ENCODE measurements at regions not wholly inside any gene's neighbourhood (a gene's known extent, or its start where the extent isn't known, plus 50 kb on each side); places are given as distances from the start of the nearest gene placed in this dataset.

GRCh38 chr12:97745406-97746101, 282.9 kb downstream of the RMST start:
- no peak overlapping the region for H2AFZ ChIP-seq (ENCODE audit: low read length)
- no peaks in the 10 kb centered on the region for H3K79me2 ChIP-seq (ENCODE audit: insufficient read depth, low read length)
- no peaks in the 10 kb centered on the region for H3K27me3 ChIP-seq (ENCODE audit: insufficient read depth, low read length)
- H4K20me1 ChIP-seq (ENCODE audit: insufficient read depth, low read length) = no peaks in the 10 kb centered on the region
- H3K4me2 ChIP-seq (ENCODE audit: low read length) = no peak overlapping the region
- no peaks in the 10 kb centered on the region for H3K9me2 ChIP-seq (ENCODE audit: low read depth, low read length)
- no peak overlapping the region for H3K27ac ChIP-seq (ENCODE audit: low read depth, low read length, poor library complexity, severe bottlenecking)
- no peaks in the 10 kb centered on the region for H3K9me3 ChIP-seq (ENCODE audit: low read length)
- TF ChIP-seq EZH2 (IDR thresholded peaks at IDR 0.05; ENCODE audit: borderline replicate concordance, low read length) = no peak
- TF ChIP-seq, protein P1, sequence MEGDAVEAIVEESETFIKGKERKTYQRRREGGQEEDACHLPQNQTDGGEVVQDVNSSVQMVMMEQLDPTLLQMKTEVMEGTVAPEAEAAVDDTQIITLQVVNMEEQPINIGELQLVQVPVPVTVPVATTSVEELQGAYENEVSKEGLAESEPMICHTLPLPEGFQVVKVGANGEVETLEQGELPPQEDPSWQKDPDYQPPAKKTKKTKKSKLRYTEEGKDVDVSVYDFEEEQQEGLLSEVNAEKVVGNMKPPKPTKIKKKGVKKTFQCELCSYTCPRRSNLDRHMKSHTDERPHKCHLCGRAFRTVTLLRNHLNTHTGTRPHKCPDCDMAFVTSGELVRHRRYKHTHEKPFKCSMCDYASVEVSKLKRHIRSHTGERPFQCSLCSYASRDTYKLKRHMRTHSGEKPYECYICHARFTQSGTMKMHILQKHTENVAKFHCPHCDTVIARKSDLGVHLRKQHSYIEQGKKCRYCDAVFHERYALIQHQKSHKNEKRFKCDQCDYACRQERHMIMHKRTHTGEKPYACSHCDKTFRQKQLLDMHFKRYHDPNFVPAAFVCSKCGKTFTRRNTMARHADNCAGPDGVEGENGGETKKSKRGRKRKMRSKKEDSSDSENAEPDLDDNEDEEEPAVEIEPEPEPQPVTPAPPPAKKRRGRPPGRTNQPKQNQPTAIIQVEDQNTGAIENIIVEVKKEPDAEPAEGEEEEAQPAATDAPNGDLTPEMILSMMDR (IDR thresholded peaks at IDR 0.05; ENCODE audit: low read length) = no peak
- no peak overlapping the region for H3K4me3 ChIP-seq (ENCODE audit: low read depth, low read length, poor library complexity, severe bottlenecking)
- H3K36me3 ChIP-seq (ENCODE audit: insufficient read depth, low read length) = no peaks in the 10 kb centered on the region
- no peaks in the 10 kb centered on the region for H3K4me1 ChIP-seq (ENCODE audit: insufficient read depth, low read length, severe bottlenecking)
- H3F3A ChIP-seq (ENCODE audit: insufficient read depth, low read length) = no peaks in the 10 kb centered on the region
- no peak overlapping the region for H3K9ac ChIP-seq (ENCODE audit: low read length)

DNA sequence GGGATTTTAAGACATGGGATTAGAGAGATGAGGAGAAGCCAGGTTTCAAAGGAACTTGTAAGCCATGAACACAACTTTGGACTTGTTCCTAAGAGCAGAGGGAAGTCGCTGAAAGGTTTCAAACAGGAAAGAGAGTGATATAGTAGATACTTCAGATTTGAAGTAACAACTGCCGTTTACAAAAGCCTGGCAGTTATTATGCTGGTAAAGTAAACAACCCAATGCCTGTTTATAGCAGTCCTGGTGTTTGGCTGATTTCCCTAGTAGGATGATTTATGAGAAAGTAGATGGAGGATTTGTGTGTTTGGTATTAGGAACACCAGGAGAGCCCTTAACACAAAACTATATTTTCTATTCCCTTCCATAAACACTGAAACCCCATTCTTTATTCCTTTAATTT, 285.7 kb downstream of the RMST start:
- Histone ChIP-seq H3K9me2 (ENCODE audit: low read depth, low read length) (no peaks in the 10 kb centered on the region), H3K27me3 (ENCODE audit: insufficient read depth, low read length) (no peaks in the 10 kb centered on the region), H3K4me2 (ENCODE audit: low read length) (no peak overlapping the region), H3K36me3 (ENCODE audit: insufficient read depth, low read length) (no peaks in the 10 kb centered on the region), H3K79me2 (ENCODE audit: insufficient read depth, low read length) (no peaks in the 10 kb centered on the region), H4K20me1 (ENCODE audit: insufficient read depth, low read length) (no peaks in the 10 kb centered on the region), H3K4me1 (ENCODE audit: insufficient read depth, low read length, severe bottlenecking) (no peaks in the 10 kb centered on the region), H3K9me3 (ENCODE audit: low read length) (no peaks in the 10 kb centered on the region), H3K9ac (ENCODE audit: low read length) (no peak overlapping the region), H3K27ac (ENCODE audit: low read depth, low read length, poor library complexity, severe bottlenecking) (no peak overlapping the region), H2AFZ (ENCODE audit: low read length) (no peak overlapping the region), H3K4me3 (ENCODE audit: low read depth, low read length, poor library complexity, severe bottlenecking) (no peak overlapping the region), H3F3A (ENCODE audit: insufficient read depth, low read length) (no peaks in the 10 kb centered on the region)
- no peak for TF ChIP-seq EZH2 (IDR thresholded peaks at IDR 0.05; ENCODE audit: borderline replicate concordance, low read length)
- TF ChIP-seq, protein P1 (IDR thresholded peaks at IDR 0.05; ENCODE audit: low read length) = no peak

DNA sequence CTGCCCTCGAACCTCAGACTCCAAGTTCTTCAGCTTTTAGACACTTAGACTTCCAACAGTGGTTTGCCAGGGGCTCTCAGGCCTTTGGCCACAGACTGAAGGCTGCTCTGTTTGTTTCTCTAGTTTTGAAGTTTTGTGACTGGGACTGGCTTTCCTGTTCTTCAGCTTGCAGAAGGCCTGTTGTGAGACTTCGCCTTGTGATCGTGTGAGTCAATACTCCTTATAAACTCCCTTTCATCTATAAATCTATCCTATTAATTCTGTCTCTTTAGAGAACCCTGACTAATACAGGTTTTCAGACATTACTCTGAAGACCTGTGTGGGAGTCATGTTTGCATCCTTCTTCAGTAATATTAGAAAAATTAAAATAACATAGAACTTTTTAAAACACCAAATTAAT, 289.1 kb downstream of the RMST start:
- no peaks in the 10 kb centered on the region for H3K9me3 ChIP-seq (ENCODE audit: low read length)

More for the DNA sequence above, 289.1 kb downstream of the RMST start:
- H3K27ac ChIP-seq (ENCODE audit: low read depth, low read length, poor library complexity, severe bottlenecking) = no peak overlapping the region
- TF ChIP-seq, protein P1 (IDR thresholded peaks at IDR 0.05; ENCODE audit: low read length) = no peak
- no peak for TF ChIP-seq EZH2 (IDR thresholded peaks at IDR 0.05; ENCODE audit: borderline replicate concordance, low read length)
- H3K4me3 ChIP-seq (ENCODE audit: low read depth, low read length, poor library complexity, severe bottlenecking) = no peak overlapping the region
- H2AFZ ChIP-seq (ENCODE audit: low read length) = no peak overlapping the region
- no peaks in the 10 kb centered on the region for H3F3A ChIP-seq (ENCODE audit: insufficient read depth, low read length)
- H3K27me3 ChIP-seq (ENCODE audit: insufficient read depth, low read length) = no peaks in the 10 kb centered on the region
- no peaks in the 10 kb centered on the region for H3K9me2 ChIP-seq (ENCODE audit: low read depth, low read length)
- no peaks in the 10 kb centered on the region for H3K36me3 ChIP-seq (ENCODE audit: insufficient read depth, low read length)
- H4K20me1 ChIP-seq (ENCODE audit: insufficient read depth, low read length) = no peaks in the 10 kb centered on the region
- no peaks in the 10 kb centered on the region for H3K79me2 ChIP-seq (ENCODE audit: insufficient read depth, low read length)
- no peak overlapping the region for H3K9ac ChIP-seq (ENCODE audit: low read length)
- no peaks in the 10 kb centered on the region for H3K4me1 ChIP-seq (ENCODE audit: insufficient read depth, low read length, severe bottlenecking)
- H3K4me2 ChIP-seq (ENCODE audit: low read length) = no peak overlapping the region
